ENCODE measurements at regions not wholly inside any gene's neighbourhood (a gene's known extent, or its start where the extent isn't known, plus 50 kb on each side); places are given as distances from the start of the nearest gene placed in this dataset.
"Not testable (repeated sequence)": the region's sequence is repeated elsewhere in the genome, so short reads cannot be mapped to it uniquely, and the experiment has no call there.

- no peak for DNase-seq
These were observed 197.3 kb upstream of the MARCKS start for GRCh38 chr6:113659762-113660404.

GRCh38 chr6:113660819-113661218 lies 196.3 kb upstream of the MARCKS start:
- no peak for DNase-seq

GRCh38 chr6:113662093-113662665 lies 195.0 kb upstream of the MARCKS start:
- DNase-seq = no peak

GRCh38 chr6:113662688-113663333 lies 194.3 kb upstream of the MARCKS start:
- no peak for DNase-seq

GRCh38 chr6:113664909-113665308 lies 192.2 kb upstream of the MARCKS start:
- DNase-seq = no peak

DNA sequence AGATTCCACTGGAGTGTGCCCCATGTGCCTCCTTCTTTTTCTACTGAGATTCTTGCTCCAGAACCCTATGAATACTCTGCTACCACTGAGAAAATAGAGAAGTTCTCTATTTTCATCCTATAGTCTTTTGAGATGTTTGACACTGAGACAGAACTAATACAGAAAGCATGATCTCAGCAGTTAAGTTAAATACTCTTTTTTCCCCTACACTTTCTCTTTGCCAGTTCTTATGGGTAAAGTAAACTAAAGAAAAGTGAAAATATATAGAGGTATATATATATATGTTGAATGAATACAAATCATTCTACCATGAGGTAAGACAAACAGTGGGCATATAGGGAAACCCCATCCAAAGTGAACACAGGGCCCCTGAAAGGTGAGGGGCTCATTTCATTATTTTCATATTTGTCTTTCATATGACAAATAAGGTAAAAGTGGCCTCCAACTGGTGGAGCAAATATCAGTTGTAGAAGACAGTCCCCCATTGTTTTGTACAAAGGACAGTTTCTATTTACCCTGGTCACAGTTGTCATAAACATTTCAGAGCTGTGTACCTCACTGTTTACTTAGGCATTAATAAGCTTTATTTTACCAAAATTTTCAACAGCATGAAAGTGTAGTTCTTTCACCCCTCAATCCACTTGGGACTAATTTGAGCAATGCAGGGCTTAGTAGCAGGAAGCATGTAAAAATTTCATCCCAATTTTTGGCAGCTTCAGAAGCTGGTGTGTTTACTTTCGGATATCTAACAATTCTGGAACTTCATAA lies 188.3 kb upstream of the MARCKS start:
- no peak for DNase-seq

- no peak for DNase-seq
These were observed 187.5 kb upstream of the MARCKS start for GRCh38 chr6:113669606-113670005.

DNA sequence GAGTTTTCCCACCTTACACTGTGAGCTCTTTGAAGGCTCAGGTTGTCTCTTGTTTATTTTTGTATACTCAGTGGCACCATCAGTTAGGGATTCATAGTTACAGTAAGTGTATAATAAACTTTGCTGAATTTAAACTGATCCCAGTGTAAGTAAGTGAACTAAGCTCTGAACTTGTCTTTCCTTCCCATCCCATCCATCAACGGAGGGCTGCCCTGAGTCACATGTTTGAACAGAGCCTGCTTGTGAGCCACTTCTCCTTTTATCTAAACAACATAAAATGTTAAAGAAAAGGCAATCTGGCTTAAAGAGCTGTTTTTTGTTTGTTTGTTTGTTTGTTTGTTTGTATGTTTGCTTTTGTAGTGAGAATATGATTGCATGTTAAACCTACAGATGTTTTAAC lies 185.7 kb upstream of the MARCKS start:
- no peak for DNase-seq

GRCh38 chr6:113672491-113673149 lies 184.5 kb upstream of the MARCKS start:
- DNase-seq = peak; percentile 42

GRCh38 chr6:113674075-113674474 lies 183.1 kb upstream of the MARCKS start:
- peak; percentile 15 for DNase-seq

DNA sequence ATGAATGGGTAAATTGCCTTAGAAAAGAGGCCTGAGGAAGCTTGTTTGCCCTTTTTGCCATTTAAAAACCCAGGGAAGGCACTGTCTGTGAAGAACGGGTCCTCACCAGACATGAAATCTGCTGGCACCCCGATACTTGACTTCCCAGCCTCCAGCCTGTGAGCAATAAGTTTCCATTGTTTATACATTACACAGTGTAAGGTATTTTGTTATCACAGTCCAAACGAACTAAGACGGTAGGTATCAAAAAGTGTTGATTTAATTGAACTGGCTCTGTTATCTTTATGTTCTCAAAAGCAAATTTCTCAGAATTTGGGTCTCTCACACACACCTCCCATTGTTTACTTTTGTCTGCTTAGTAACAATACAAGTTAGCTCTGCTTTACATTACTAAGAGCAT lies 181.1 kb upstream of the MARCKS start:
- no peak for DNase-seq

- no peak for DNase-seq
These were observed 180.2 kb upstream of the MARCKS start for GRCh38 chr6:113676968-113677367.

- DNase-seq = no peak
These were observed 178.1 kb upstream of the MARCKS start for GRCh38 chr6:113679051-113679450.

DNA sequence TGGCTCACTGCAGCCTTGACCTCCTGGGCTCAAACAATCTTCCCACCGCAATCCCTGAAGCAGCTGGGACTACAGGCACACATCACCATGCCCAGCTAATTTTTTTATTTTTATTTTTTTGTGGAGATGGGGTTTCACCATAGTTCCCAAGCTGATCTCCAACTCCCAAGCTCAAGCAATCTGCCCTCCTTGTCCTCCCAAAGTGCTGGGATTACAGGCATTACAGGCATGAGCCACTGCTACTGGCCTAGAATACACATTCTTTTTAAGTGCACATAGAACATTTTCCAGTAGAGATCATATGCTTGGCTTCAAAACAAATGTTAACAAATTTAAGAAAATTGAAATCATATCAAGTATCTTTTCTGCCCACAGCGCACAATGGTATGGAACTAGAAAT lies 176.8 kb upstream of the MARCKS start:
- DNase-seq = no peak

DNA sequence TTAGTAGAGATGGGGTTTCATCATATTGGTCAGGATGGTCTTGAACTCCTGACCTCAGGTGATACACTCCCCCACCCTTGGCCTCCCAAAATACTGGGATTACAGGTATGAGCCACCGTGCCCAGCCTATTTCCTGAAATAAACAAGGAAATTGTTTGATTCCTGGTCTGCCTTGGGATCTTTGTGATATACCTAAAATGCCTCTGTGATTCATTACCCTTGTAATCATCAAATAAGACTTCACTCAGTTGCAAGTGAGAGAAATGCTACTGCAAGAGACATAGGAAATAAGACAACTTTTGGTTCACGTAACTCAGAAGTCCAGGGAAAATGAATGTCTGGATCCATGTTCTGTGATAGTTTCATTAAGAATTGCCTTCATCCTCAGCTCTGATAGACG lies 173.2 kb upstream of the MARCKS start:
- no peak for DNase-seq

- no peak for DNase-seq
These were observed 172.7 kb upstream of the MARCKS start for GRCh38 chr6:113684382-113684901.

DNA sequence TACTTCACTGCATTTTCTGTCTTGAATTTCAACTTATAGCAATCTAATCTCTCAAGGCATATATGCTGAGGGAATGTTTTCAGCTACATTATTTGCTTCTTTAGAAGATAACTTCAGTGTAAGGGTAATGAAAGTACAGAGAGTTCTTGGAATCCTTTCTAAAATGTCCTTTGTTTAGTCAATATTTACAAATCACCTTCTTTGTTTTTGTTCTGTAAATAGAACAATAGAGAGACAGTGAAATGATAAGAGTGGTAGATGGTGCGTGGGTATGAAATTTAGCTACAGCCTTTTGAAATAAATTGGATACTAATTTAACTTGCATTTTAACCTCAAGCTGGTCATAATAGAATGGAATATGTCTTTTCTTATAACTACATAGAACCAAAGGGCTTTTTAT lies 171.1 kb upstream of the MARCKS start:
- no peak for DNase-seq

DNA sequence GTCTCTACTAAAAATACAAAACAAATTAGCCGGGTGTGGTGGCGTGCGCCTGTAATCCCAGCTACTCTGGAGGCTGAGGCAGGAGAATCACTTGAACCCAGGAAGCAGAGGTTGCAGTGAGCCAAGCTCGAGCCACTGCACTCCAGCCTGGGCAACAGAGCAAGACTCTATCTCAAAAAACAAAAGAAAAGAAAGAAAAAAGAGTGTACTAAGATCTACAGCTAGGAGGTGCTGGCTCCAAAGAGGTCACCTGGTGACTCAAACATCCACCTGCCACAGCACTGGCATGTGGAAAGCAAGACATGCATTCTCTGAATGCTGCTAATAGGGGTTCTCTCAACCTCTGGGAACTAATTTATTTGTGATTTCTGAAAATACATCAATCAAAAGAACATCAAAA lies 167.5 kb upstream of the MARCKS start:
- DNase-seq = not testable (repeated sequence)

GRCh38 chr6:113690281-113691259 lies 166.6 kb upstream of the MARCKS start:
- DNase-seq = peak; percentile 13

DNA sequence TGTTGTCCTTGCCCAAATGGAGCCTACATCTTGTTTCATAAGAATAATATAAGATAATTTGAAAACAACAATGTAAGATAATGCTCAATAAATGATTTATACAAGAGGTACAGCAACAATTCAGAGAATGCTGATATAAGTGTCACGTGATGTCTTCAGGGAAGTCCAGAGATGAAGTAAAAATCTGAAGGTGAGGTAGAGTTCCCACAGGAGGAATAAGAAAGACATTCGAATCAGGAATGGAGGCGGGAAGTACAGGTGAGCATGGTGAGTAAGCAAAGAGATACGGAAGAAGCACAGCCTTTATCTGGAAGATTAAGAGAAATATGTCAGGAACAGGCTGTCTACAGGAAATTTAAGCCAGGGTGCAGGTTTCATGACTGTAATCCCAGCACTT lies 165.9 kb upstream of the MARCKS start:
- DNase-seq = no peak

- no peak for DNase-seq
These were observed 163.3 kb upstream of the MARCKS start for GRCh38 chr6:113693851-113694250.

Data from NCI-H446 treated with DMSO at 0.1 percent for 48 hours (cell line).